Activated naive CD8-positive, alpha-beta T cell treated with anti-CD3 and anti-CD28 coated beads, Interleukin-2, amount 10 ng/mL, durations not matched to agents 7 days and 5 days (primary cell): ENCODE measurements at regions not wholly inside any gene's neighbourhood (a gene's known extent, or its start where the extent isn't known, plus 50 kb on each side); places are given as distances from the start of the nearest gene placed in this dataset.
"Not testable (repeated sequence)": the region's sequence is repeated elsewhere in the genome, so short reads cannot be mapped to it uniquely, and the experiment has no call there.

Experiments
- ATAC-seq: fragments of 150-1000 bp; cut with Tn5 transposase; one replicate; pipeline ENCODE4 v1.10.0; 2021; ENCODE audit warnings: low read depth, moderate library complexity
- POLR2A ChIA-PET: fragments of 350-600 bp; sonication (Branson Sonifier 250); formaldehyde crosslinking; loops from one replicate; lab custom pipeline; 2021; ENCODE audit warnings: antibody characterized with exemption; lab: Charles Lee
- DNase-seq: peaks from one replicate; pipeline ENCODE4 v3.0.0; 2021
- H3K27ac Mint-ChIP-seq: one replicate; pipeline ENCODE4 v1.8.0; 2022; ENCODE audit warnings: mild to moderate bottlenecking, mixed read lengths
- H3K27me3 Mint-ChIP-seq: one replicate; pipeline ENCODE4 v1.8.0; 2022; ENCODE audit warnings: mild to moderate bottlenecking, moderate library complexity, mixed read lengths
- H3K36me3 Mint-ChIP-seq: one replicate; pipeline ENCODE4 v1.8.0; 2021; ENCODE audit warnings: mild to moderate bottlenecking, mixed read lengths
- H3K4me1 Mint-ChIP-seq: one replicate; pipeline ENCODE4 v1.8.0; 2021; ENCODE audit warnings: mixed read lengths
- H3K4me3 Mint-ChIP-seq: one replicate; pipeline ENCODE4 v1.8.0; 2022; ENCODE audit warnings: mild to moderate bottlenecking, moderate library complexity, mixed read lengths
- H3K9me3 Mint-ChIP-seq: one replicate; pipeline ENCODE4 v1.8.0; 2021; ENCODE audit warnings: mixed read lengths

DNA sequence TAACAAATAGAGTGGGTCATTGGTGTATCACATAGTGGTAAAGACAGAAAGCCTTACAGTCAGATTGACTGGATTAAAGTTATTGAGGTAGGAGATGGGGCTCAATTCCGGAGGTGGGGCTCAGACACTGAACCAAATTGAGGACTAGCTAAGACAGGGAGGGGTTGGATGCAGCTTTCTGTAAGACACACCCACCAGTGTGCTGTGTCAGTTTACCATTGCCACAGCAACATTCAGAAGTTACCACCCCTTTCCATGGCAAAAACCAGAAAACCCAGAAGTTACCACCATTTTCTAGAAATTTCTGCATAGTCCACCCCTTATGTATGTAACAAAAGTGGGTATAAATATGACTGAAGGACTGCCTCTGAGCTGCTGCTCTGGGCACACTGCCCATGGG lies 167.6 kb upstream of the TMEM72 start:
- ATAC-seq (no peak), DNase-seq (no peak)
- no peaks in the 10 kb centered on the region for H3K36me3 Mint-ChIP-seq
- POLR2A ChIA-PET: no interaction called here
- no peak overlapping the region for H3K4me3 Mint-ChIP-seq
- peaks cover 5% of the 10 kb centered on the region for H3K27me3 Mint-ChIP-seq
- no peak overlapping the region for H3K27ac Mint-ChIP-seq
- no peaks in the 10 kb centered on the region for H3K4me1 Mint-ChIP-seq
- H3K9me3 Mint-ChIP-seq: no peaks in the 10 kb centered on the region

DNA sequence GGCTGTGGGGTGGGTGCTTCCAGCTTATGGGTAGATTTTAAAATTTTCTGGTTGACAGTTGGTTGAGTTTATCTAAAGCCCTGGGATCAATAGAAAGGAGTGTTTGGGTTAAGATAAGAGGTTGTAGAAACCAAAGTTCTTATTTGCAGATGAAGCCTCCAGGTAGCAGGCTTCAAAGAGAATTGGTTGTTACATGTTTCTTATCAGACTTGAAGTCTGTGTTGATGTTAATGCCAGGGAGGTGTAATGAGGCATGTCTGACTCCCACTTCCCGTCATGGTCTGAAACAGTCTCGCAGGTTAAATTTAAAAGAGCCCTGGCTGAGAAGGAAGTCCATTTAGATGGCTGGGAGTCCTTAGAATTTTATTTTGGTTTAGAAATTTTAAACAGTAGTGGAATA lies 165.2 kb upstream of the TMEM72 start:
- Mint-ChIP-seq H3K27me3 (peaks cover 5% of the 10 kb centered on the region), H3K36me3 (no peaks in the 10 kb centered on the region), H3K4me3 (no peak overlapping the region), H3K9me3 (no peaks in the 10 kb centered on the region), H3K4me1 (no peaks in the 10 kb centered on the region), H3K27ac (no peak overlapping the region)
- ATAC-seq: no peak
- POLR2A ChIA-PET: no interaction called here
- no peak for DNase-seq

GRCh38 chr10:44747593-44748172 lies 163.5 kb upstream of the TMEM72 start:
- Mint-ChIP-seq H3K4me1 (no peaks in the 10 kb centered on the region), H3K27me3 (no peaks in the 10 kb centered on the region), H3K36me3 (no peaks in the 10 kb centered on the region), H3K27ac (no peak overlapping the region), H3K4me3 (no peak overlapping the region), H3K9me3 (no peaks in the 10 kb centered on the region)
- ATAC-seq (no peak), DNase-seq (no peak)
- POLR2A ChIA-PET: no interaction called here

- Mint-ChIP-seq H3K36me3 (no peaks in the 10 kb centered on the region), H3K27ac (no peak overlapping the region), H3K27me3 (no peaks in the 10 kb centered on the region), H3K4me1 (no peaks in the 10 kb centered on the region), H3K9me3 (no peaks in the 10 kb centered on the region), H3K4me3 (no peak overlapping the region)
- DNase-seq (no peak), ATAC-seq (no peak)
- POLR2A ChIA-PET: no interaction called here
Observed at GRCh38 chr10:44749151-44749550, 162.0 kb upstream of the TMEM72 start.

DNA sequence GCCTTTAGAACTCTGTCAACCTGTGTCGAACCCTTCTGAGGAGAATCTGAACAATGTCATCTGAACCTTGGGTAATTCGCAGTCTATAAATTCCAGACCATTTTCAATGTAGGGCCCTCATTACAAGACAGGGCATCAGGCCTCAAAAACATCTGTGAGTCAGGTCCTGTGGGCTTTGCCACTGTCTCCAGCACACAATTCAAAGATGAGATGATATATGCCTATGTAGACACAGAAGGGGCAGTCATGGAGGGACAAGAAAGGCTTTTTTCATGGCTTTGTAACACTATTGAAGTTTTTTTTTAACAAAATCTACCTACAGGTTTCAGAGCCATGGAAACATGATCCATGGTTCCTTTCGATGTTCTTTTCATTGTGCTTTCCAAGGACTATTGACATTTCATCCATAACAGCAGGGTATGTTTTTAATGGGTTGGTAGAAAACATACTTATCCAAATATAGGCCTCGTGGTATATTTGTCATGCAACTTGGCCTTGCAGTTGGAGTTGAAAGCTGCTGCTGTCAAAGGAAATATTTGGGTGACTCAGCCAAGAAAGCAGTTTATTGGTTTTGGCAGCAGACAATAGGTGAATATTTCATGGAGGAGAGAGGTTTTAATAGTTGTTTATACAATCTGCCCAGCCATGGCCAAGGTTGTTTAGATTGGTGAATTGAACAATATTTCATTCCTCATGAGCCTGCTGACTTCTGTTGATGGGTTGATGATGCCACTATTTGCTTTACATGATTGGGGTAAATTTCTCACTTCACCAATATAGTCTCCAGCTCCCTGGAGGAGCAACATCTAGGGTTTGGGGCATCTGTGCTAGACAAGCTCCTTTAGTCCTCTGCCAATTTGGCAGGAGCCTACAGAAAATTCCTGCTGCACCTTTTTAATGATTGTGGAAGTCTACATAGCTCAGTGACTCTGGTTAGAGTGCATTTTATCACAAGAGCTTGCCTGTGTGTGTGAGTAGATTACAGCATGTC lies 158.4 kb upstream of the TMEM72 start:
- no peaks in the 10 kb centered on the region for H3K27me3 Mint-ChIP-seq
- DNase-seq: no peak
- H3K4me3 Mint-ChIP-seq: no peak overlapping the region
- no peak overlapping the region for H3K27ac Mint-ChIP-seq
- no peaks in the 10 kb centered on the region for H3K36me3 Mint-ChIP-seq
- no peak for ATAC-seq
- no peaks in the 10 kb centered on the region for H3K9me3 Mint-ChIP-seq
- POLR2A ChIA-PET: no interaction called here
- H3K4me1 Mint-ChIP-seq: no peaks in the 10 kb centered on the region

DNA sequence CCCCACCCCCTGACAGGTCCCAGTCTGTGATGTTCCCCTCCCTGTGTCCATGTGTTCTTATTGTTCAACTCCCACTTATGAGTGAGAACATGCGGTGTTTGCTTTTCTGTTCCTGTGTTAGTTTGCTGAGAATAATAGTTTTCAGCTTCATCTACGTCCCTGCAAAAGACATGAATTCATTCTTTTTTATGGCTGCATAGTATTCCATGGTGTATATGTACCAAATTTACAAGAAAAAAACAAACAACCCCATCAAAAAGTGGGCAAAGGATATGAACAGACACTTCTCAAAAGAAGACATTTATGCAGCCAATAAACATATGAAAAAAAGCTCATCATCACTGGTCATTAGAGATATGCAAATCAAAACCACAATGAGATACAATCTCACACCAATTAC lies 156.8 kb upstream of the TMEM72 start:
- ATAC-seq, POLR2A ChIA-PET, H3K27ac Mint-ChIP-seq, H3K27me3 Mint-ChIP-seq, H3K4me1 Mint-ChIP-seq, H3K36me3 Mint-ChIP-seq, DNase-seq, H3K4me3 Mint-ChIP-seq, H3K9me3 Mint-ChIP-seq: not testable (repeated sequence)

DNA sequence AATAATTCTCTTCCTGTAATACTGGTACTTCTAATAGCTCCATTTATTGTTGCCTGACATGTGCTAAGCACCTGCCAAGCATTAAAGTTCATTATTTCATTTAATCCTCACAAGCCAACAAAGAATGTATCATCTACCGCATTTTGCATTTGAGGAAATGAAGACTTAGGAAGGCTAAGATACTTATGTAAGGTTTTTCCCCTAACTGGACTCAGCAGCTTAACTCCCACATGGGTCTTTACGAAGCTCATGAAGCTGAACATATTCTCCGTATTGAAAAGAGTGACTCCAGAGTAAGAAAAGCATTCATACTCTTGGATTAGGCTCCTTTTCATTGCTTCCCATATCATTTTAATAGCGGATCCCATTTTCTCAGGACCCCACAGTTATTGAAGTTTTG lies 155.7 kb upstream of the TMEM72 start:
- peaks cover 5% of the 10 kb centered on the region for H3K27me3 Mint-ChIP-seq
- DNase-seq (no peak), ATAC-seq (no peak)
- no peak overlapping the region for H3K4me3 Mint-ChIP-seq
- H3K4me1 Mint-ChIP-seq: no peaks in the 10 kb centered on the region
- H3K27ac Mint-ChIP-seq: no peak overlapping the region
- no peaks in the 10 kb centered on the region for H3K36me3 Mint-ChIP-seq
- POLR2A ChIA-PET: no interaction called here
- no peaks in the 10 kb centered on the region for H3K9me3 Mint-ChIP-seq

DNA sequence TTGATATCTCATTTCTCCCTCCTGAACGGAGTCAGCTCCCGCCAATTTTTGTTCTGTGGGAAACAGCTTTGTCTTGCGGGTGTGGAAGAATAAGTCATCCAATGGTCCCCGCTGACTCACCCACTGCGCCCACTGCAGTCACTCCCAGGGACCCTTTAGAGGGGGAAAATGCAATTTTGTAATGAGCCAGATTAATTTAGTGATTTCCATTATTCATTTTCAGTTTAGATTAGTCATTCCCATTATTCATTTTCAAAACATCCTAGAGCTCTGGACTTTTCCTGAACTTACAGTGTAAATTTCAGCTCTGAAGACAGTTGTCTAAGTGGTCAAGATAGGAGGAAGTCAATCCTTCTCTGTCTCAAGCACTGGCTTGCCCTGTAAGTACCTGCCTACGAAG lies 154.9 kb upstream of the TMEM72 start:
- ATAC-seq (no peak), DNase-seq (no peak)
- POLR2A ChIA-PET: no interaction called here
- Mint-ChIP-seq H3K27me3 (peaks cover 5% of the 10 kb centered on the region), H3K27ac (no peak overlapping the region), H3K36me3 (no peaks in the 10 kb centered on the region), H3K4me3 (no peak overlapping the region), H3K4me1 (no peaks in the 10 kb centered on the region), H3K9me3 (no peaks in the 10 kb centered on the region)

GRCh38 chr10:44757551-44758205 lies 153.5 kb upstream of the TMEM72 start:
- H3K27ac Mint-ChIP-seq: no peak overlapping the region
- H3K36me3 Mint-ChIP-seq: no peaks in the 10 kb centered on the region
- peaks cover 8% of the 10 kb centered on the region for H3K27me3 Mint-ChIP-seq
- H3K4me3 Mint-ChIP-seq: no peak overlapping the region
- no peaks in the 10 kb centered on the region for H3K4me1 Mint-ChIP-seq
- no peaks in the 10 kb centered on the region for H3K9me3 Mint-ChIP-seq
- POLR2A ChIA-PET: no interaction called here
- DNase-seq: no peak
- no peak for ATAC-seq

GRCh38 chr10:44759122-44759521 lies 152.0 kb upstream of the TMEM72 start:
- Mint-ChIP-seq H3K4me3 (no peak overlapping the region), H3K36me3 (no peaks in the 10 kb centered on the region), H3K27ac (no peak overlapping the region), H3K9me3 (no peaks in the 10 kb centered on the region), H3K4me1 (no peaks in the 10 kb centered on the region), H3K27me3 (peaks cover 10% of the 10 kb centered on the region)
- ATAC-seq (no peak), DNase-seq (no peak)
- POLR2A ChIA-PET: no interaction called here

- Mint-ChIP-seq H3K4me3 (no peak overlapping the region), H3K4me1 (no peaks in the 10 kb centered on the region), H3K27me3 (peaks cover 10% of the 10 kb centered on the region), H3K27ac (no peak overlapping the region), H3K36me3 (no peaks in the 10 kb centered on the region), H3K9me3 (no peaks in the 10 kb centered on the region)
- DNase-seq (no peak), ATAC-seq (no peak)
- POLR2A ChIA-PET: no interaction called here
Observed at GRCh38 chr10:44760513-44760912, 150.6 kb upstream of the TMEM72 start.

- Mint-ChIP-seq H3K36me3 (no peaks in the 10 kb centered on the region), H3K27me3 (peaks cover 10% of the 10 kb centered on the region), H3K4me1 (no peaks in the 10 kb centered on the region), H3K4me3 (no peak overlapping the region), H3K9me3 (no peaks in the 10 kb centered on the region), H3K27ac (no peak overlapping the region)
- ATAC-seq (no peak), DNase-seq (no peak)
- POLR2A ChIA-PET: no interaction called here
Observed at GRCh38 chr10:44761076-44761475, 150.1 kb upstream of the TMEM72 start.

- Mint-ChIP-seq H3K9me3 (no peaks in the 10 kb centered on the region), H3K36me3 (no peaks in the 10 kb centered on the region), H3K27ac (no peak overlapping the region), H3K4me3 (no peak overlapping the region), H3K4me1 (no peaks in the 10 kb centered on the region), H3K27me3 (peaks cover 10% of the 10 kb centered on the region)
- ATAC-seq (no peak), DNase-seq (no peak)
- POLR2A ChIA-PET: no interaction called here
Observed at GRCh38 chr10:44763331-44763730, 147.8 kb upstream of the TMEM72 start.

- Mint-ChIP-seq H3K4me1 (no peaks in the 10 kb centered on the region), H3K9me3 (no peaks in the 10 kb centered on the region), H3K27me3 (peaks cover 7% of the 10 kb centered on the region), H3K4me3 (no peak overlapping the region), H3K36me3 (no peaks in the 10 kb centered on the region), H3K27ac (no peak overlapping the region)
- POLR2A ChIA-PET: no interaction called here
- no peak for DNase-seq
- no peak for ATAC-seq
Observed at GRCh38 chr10:44765299-44765698, 145.8 kb upstream of the TMEM72 start.
